ENCODE measurements at regions not wholly inside any gene's neighbourhood (a gene's known extent, or its start where the extent isn't known, plus 50 kb on each side); places are given as distances from the start of the nearest gene placed in this dataset.

DNA sequence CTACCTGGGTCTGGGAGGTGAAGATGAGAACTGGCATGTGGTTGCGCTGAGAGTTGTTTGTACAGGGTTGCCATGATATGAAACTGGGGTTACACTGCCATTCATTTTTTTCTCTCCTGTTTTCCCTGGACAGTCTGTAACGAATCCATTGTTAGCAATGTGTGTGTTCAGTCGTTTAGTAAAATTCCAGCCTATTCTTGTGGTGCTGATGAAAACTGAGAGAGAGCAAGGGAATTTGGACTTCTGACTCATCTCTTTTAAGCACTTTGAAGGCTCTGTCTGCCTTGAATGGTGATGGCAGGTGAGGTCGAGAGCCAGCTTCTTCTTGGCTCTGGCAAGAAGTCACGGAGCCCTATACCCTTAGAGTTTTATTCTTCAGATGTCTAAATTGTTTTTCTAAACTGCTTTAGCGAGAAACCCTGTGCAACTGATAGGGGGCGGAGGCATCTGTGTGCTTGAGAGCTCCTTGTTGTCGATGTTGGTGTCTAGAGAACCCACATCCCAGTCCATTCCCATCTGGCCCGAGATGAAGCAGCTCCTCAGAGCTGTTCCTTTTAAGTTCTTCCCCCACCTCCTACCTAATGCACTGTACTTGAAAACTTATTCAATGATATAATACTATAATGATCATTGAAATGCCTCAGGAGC lies 204.4 kb downstream of the TMX1 start:
- TF ChIP-seq, protein P1, sequence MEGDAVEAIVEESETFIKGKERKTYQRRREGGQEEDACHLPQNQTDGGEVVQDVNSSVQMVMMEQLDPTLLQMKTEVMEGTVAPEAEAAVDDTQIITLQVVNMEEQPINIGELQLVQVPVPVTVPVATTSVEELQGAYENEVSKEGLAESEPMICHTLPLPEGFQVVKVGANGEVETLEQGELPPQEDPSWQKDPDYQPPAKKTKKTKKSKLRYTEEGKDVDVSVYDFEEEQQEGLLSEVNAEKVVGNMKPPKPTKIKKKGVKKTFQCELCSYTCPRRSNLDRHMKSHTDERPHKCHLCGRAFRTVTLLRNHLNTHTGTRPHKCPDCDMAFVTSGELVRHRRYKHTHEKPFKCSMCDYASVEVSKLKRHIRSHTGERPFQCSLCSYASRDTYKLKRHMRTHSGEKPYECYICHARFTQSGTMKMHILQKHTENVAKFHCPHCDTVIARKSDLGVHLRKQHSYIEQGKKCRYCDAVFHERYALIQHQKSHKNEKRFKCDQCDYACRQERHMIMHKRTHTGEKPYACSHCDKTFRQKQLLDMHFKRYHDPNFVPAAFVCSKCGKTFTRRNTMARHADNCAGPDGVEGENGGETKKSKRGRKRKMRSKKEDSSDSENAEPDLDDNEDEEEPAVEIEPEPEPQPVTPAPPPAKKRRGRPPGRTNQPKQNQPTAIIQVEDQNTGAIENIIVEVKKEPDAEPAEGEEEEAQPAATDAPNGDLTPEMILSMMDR (IDR thresholded peaks at IDR 0.05; ENCODE audit: insufficient read depth, low read length), result no peak
- TF ChIP-seq SPI1 (IDR thresholded peaks at IDR 0.05; ENCODE audit: borderline replicate concordance, low read depth), result no peak
